ENCODE measurements at regions not wholly inside any gene's neighbourhood (a gene's known extent, or its start where the extent isn't known, plus 50 kb on each side); places are given as distances from the start of the nearest gene placed in this dataset.

- TF ChIP-seq POLR2A (IDR thresholded peaks at IDR 0.05; ENCODE audit: low read length) (no peak), GATA1 (IDR thresholded peaks at IDR 0.05; ENCODE audit: low read depth, low read length) (no peak)
Observed at GRCh38 chrX:5163663-5164062, 1065.0 kb downstream of the NLGN4X start.

Measured in erythroblast (primary cell).